Neural progenitor cell (in vitro differentiated cells): ENCODE measurements at regions not wholly inside any gene's neighbourhood (a gene's known extent, or its start where the extent isn't known, plus 50 kb on each side); places are given as distances from the start of the nearest gene placed in this dataset.

Experiments used
- EZH2phosphoT487 ChIP-seq: fragments of 200-600 bp; sonication (generic); IDR thresholded peaks from 2 replicates; pipeline ENCODE4 v1.6.1; 2017; ENCODE audit warnings: antibody characterized with exemption
- TF ChIP-seq, protein P1 (sequence below): fragments of 200-600 bp; sonication (generic); IDR thresholded peaks from 2 replicates; pipeline ENCODE4 v1.5.1; 2017; ENCODE audit warnings: antibody characterized with exemption, mild to moderate bottlenecking

DNA sequence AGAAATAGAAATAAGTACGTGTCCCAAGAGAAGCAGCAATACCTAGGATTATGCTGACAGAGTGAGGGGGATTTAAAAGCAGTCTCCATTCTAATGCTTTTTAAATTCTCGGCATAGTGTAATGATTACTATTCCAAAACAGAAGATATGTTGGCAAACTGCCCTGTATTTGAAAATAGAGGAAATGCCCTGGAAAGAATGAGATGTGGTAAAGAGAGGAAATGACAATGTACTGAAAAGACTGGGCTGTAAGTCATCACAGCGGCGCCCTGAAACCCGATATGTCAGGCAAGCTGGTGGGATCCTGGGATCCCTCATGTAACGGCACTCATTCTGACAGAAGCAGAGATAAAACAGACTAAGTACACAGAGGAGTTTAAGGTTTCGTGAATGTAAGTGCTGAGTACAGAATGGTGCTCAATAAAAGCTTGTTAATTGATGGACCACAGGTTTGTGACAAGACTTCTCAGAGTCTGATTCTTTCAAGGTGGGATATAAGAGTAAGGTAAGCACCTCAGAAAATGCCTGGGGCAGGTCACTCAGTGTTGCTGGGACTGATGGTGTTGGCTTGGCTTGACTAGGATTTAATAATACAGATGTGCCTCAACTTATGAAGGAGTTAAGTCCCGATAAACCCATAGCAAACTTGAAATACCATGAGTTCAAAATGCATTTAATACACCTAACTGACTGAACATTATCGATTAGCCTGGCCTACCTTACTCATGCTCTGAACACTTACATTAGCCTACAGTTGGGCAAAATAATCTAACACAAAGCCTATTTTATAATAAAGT, 91.4 kb downstream of the NFKBIZ start:
- TF ChIP-seq, protein P1, sequence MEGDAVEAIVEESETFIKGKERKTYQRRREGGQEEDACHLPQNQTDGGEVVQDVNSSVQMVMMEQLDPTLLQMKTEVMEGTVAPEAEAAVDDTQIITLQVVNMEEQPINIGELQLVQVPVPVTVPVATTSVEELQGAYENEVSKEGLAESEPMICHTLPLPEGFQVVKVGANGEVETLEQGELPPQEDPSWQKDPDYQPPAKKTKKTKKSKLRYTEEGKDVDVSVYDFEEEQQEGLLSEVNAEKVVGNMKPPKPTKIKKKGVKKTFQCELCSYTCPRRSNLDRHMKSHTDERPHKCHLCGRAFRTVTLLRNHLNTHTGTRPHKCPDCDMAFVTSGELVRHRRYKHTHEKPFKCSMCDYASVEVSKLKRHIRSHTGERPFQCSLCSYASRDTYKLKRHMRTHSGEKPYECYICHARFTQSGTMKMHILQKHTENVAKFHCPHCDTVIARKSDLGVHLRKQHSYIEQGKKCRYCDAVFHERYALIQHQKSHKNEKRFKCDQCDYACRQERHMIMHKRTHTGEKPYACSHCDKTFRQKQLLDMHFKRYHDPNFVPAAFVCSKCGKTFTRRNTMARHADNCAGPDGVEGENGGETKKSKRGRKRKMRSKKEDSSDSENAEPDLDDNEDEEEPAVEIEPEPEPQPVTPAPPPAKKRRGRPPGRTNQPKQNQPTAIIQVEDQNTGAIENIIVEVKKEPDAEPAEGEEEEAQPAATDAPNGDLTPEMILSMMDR = no peak
- no peak for TF ChIP-seq EZH2phosphoT487
